Cardiac fibroblast (primary cell): ENCODE measurements at regions not wholly inside any gene's neighbourhood (a gene's known extent, or its start where the extent isn't known, plus 50 kb on each side); places are given as distances from the start of the nearest gene placed in this dataset.

Source experiments
- DNase-seq, 2 donors: peaks; one replicate each; pipeline versions ENCODE4 v3.0.0 to v3.0.0-alpha.2; 2010; ENCODE audit warnings: low read depth in 2 of 2
- H3K4me3 ChIP-seq, 2 donors: replicated peaks in 1 of 2; 1 replicate in 1 of 2; 2 replicates in 1 of 2; pipeline ENCODE4 v1.5.1; 2011; ENCODE audit warnings: low read depth in 2 of 2, low read length in 2 of 2, mild to moderate bottlenecking in 2 of 2, moderate library complexity in 1 of 2
- TF ChIP-seq, protein P1 (sequence below): IDR thresholded peaks from one replicate; pipeline ENCODE4 v1.5.1; 2011; ENCODE audit warnings: low read depth, mild to moderate bottlenecking, low read length, inconsistent platforms

DNA sequence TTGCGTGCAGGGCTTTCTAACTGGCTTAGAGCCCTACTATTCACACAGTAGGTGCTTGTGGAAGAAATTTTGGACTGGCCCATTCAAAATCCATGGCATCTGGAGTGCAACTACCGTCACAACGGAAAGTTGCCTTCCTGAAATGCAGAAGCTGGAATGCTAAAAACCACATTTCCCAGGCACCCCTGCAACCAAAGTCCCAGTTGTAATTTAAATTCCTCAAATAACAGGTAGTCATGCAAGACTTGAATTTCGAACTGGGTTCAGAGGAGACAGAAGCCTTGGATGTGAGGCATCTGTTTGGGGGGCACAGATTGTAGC lies 186.7 kb downstream of the TOMM20 start:
- TF ChIP-seq, protein P1, sequence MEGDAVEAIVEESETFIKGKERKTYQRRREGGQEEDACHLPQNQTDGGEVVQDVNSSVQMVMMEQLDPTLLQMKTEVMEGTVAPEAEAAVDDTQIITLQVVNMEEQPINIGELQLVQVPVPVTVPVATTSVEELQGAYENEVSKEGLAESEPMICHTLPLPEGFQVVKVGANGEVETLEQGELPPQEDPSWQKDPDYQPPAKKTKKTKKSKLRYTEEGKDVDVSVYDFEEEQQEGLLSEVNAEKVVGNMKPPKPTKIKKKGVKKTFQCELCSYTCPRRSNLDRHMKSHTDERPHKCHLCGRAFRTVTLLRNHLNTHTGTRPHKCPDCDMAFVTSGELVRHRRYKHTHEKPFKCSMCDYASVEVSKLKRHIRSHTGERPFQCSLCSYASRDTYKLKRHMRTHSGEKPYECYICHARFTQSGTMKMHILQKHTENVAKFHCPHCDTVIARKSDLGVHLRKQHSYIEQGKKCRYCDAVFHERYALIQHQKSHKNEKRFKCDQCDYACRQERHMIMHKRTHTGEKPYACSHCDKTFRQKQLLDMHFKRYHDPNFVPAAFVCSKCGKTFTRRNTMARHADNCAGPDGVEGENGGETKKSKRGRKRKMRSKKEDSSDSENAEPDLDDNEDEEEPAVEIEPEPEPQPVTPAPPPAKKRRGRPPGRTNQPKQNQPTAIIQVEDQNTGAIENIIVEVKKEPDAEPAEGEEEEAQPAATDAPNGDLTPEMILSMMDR = no peak
- H3K4me3 ChIP-seq = no peak overlapping the region
- DNase-seq = no peak

DNA sequence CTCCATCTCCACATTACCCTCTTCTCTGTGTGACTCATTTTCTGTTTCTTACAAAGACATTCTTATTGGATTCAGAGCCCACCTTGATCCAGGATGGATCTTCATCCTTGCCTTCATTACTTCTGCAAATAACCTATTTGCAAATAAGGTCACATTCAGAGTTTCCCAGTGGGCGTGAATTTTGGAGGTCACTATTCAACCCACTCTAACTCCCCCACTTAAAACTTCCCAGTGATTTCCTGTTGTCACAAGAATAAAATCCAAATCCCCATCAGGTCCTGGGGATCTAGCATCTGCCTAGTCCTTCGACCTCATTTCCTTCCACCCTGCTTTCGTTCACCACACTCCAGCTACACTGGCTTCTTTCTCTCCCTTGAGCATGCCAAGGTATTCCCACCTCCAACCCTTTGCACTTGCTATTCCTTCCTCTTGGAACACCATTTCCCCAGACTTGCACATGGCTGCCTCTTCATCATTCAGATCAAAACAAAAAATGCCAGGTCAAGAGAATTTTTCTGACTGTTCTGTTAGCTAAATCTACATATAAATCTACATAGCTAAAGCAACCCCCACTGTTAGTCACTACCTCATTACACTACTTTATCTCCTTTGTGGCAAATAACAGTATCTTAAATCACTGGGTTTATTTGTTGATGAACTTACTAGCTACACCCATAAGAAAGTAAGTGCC lies 187.2 kb downstream of the TOMM20 start:
- no peak overlapping the region for H3K4me3 ChIP-seq
- TF ChIP-seq, protein P1 = no peak
- DNase-seq = no peak

DNA sequence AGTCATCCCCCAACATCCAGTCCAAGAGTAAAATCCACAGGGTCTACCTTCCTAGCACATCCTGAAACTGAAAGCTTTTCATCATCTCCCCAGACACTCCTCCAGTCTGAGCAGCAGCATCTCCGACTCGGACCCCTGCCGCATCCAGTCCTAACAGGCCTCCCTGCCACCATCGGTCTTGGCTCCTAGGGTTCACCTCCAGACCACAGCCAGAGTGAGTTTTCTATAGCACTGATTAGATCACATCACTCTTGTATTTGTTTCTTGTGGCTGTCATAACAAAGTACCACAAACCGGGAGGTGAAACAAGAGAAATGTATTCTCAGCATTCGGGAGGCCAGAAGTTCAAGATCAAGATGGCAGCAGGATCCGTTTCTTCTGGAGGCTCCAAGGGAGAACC lies 187.8 kb downstream of the TOMM20 start:
- DNase-seq = no peak
- no peak overlapping the region for H3K4me3 ChIP-seq
- TF ChIP-seq, protein P1 = no peak

DNA sequence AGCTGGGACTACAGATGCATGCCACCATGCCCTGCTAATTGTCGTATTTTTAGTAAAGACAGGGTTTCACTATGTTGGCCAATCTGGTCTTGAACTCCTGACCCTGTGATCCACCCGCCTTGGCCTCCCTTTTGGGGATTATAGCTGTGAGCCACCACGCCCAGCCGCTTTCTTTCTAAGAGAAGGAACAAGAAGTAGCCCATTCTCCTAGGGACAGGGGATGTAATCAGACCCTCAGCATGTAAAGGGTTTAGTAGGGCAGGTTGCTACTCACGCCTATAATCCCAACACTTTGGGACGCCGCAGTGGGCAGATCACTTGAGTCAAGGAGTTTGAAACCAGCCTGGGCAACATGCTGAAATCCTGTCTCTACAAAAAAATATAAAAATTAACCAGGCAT lies 189.7 kb downstream of the TOMM20 start:
- DNase-seq = no peak
- no peak overlapping the region for H3K4me3 ChIP-seq
- TF ChIP-seq, protein P1 = no peak

DNA sequence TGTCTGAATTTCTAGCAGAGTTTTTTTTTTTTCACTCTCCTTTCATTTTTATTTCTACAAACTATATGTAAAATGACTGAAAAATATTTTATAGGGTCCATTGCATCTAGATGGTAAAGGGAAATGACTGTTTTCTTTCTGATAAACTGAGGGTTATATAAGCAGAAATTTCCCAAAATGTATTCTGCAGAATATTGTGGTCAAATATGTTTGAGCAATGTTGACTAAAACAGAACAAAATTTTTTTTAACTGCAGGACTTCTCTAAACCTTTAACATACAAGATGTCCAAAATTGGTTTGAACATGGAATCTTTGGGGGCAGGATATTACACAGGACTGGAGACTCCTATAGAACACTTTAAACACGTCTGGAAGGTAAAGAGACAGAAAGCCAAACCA lies 190.5 kb downstream of the TOMM20 start:
- TF ChIP-seq, protein P1 = no peak
- no peak for DNase-seq
- no peak overlapping the region for H3K4me3 ChIP-seq

DNA sequence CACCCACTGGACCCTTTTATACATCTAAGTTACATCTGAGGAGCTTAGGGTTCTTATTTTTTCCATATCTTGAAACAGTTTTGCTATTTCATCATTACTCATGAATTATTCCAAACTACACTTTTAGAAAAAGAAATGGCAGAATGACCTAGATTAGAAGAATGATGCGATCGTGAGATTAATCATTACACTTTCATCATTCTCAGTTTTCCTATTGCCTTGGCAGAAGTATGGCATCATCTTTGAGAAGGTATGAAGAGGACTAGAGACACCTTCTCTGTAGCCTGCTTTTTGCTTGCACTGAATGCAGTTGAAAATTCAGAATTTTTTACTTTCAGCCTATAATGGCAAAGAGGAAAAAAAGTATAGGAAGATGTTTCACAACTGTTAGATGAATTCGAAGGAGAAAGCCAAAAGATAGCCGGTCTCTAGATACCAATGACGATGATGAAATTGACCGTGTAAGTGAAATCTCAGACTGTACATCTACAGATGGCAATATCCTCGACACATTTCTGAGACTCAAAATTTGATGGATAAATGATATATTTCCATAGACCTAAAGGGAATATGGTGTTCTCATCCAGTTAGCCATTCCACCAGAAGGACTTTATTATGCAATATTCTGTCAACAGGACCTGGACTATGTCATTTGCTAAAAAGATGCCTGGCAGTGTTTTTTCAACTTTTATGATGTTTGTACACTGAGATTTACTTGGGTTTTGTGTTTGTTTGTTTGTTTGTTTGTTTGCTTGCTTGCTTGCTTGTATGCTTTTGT lies 191.8 kb downstream of the TOMM20 start:
- DNase-seq = peak in 1 of 2 donors; percentile 39
- TF ChIP-seq, protein P1 = no peak
- no peak overlapping the region for H3K4me3 ChIP-seq
